GM21576 (cell line): ENCODE measurements at regions not wholly inside any gene's neighbourhood (a gene's known extent, or its start where the extent isn't known, plus 50 kb on each side); places are given as distances from the start of the nearest gene placed in this dataset.
A peak's percentile ranks its signal among the peaks of the same experiment; 100 is the strongest.

ENCODE experiments used
- ATAC-seq: cut with Tn5 transposase; IDR thresholded peaks from one replicate; pipeline ENCODE4 v1.9.1; 2021; ENCODE audit warnings: mild to moderate bottlenecking, moderate library complexity; ENCODE audit not compliant: unreplicated experiment

DNA sequence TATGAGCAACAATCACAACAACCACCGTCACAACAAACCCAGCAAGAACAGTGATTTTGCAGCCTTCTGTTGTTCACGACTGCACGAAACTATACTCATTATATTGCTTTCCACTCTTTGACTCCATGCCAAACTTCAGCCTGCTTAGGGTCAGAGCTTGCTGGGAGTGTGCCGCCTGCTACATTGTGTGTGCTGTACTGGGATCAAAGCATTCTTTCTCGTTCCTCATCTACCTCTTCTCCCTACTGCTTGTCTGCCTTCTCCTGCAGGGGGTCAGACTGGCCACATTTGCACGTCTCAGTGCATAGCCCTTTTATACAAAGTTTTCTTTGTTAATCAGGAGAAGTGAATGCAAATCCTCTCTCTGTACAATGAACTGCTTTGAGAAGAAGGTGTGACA lies 401.6 kb upstream of the CITED2 start:
- ATAC-seq, result no peak

DNA sequence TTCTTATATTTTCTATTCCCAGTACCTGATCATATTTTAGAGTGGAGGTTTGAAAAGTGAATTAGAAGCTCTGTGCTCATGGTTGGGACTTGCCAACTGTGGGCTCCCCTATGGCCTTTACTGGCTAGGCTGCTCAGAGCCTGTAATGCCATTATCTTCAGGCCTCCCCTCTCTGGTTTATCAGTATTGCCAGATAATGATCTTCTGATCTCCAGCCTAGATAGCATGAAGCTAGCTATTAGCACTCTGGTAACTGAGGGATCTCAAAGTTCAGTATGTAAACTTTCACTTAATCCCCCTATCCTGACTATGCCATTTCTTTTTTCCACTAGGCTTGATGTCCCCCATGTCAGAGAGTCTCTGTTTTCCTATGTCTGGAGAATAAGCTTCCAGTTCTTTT lies 393.7 kb upstream of the CITED2 start:
- ATAC-seq, result no peak

DNA sequence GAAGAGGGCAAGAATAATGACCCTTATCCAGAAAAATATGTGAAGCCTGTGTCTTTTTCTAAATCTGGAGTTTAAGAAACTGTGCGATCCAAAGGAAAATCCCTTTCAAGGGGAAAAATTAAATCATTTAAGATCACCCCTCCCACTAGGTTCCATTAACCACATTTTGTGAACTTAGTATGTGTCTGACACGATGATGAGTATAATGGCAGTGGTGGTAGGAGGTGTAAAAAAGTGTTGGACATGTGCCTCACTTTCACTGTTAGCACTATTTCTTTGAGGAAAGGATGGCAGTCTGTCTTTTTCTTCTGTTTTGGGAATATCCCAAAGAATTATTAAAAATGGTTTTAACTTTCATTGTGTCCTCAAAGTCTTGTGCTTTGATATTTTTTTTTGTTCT lies 392.3 kb upstream of the CITED2 start:
- no peak for ATAC-seq

DNA sequence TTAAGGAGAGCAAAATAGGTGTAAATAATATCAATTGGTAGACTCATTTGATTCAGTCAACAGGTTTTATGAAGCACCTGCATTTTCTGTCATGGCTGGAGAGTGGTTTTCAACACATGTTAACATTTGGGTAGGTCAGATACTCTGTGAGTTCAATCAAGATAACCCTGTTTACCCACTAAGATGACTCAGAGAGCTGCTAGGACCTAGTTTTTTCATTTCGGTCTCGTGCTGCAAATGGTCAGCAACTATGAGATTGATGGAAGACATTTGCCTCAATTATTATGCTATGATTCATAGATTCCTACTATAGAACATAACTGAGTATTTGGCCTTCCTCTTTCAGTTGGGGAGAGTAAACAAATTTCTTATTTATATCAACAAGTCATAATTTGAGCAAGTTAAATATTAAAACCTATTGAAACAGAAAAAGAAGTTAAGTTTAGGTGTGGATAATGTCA lies 391.4 kb upstream of the CITED2 start:
- no peak for ATAC-seq

DNA sequence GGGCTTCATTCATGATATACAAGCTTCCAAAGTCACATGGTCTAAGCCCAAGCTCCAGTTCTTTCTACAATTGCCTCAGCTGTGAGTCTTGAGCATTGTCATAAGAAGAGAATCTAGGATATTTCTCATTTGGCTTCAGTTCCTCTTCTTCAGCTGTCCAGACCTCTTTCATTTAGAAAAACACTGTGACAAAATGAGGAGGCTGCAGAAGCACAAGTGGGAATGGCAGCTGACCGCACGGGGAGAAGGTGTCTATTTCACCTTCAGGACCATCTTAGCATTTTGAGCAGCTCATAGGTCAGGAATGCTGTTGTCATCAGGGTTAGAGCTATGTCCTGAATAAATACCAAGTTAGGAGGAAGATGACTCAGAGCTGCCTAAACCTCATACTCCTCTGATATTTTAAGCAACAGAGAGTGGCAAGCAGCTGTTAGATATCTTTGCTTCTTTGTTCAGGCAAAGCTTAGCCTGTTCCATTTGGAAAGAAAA lies 390.1 kb upstream of the CITED2 start:
- peak; percentile 87 for ATAC-seq

DNA sequence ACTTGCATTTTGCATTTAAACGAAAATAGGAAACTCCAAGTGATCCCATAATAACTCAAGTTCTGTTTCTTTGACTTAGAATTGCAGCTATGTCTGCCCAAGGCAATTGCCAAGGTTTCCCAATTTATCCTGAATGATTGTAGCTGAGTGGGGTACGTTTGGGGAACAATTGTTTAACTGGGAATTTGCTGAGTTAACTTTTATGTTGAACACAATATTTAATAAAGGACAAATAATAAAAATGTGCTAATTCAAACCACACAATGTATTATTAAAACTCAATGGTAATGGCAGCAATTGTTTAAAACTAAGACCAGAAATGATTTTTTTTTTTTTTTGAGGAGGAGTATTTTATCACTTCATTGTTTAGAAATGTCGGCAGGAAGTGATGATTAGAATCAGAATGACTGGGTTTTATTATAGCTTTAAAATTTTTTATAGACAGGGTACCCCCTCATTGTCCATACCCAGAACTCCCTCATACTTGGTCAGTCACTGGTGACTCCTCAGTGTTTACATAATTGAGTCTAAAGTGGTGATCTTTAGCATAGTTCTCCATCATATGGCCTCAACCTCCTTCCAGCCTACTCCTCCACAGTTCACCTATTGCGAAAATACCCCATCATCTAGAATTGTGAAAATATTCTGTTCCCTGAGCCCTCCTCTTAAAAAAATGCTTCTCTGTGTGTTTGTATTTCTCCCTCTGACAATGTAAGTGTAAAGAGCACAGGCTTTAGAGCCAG lies 389.2 kb upstream of the CITED2 start:
- no peak for ATAC-seq

DNA sequence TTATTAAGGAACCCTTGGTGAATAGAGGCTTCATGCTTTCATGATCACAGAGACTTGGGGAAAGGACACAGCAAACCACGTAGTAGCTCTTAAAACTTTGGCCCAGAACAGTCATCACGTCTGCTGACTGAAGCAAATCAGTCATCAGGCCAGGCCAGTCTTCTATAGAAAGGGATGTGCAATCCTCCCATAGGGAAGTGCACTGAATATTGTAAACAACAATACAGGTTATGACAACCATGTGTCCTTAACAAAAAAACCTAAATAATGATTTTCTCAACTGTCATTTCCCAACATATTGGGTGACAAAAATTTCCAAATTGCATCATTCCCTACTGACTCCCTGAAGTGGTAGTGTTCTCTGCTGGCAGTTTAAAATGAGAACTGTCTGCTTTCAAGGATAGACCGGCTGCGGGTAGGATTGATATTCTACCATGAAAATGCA lies 388.2 kb upstream of the CITED2 start:
- no peak for ATAC-seq

DNA sequence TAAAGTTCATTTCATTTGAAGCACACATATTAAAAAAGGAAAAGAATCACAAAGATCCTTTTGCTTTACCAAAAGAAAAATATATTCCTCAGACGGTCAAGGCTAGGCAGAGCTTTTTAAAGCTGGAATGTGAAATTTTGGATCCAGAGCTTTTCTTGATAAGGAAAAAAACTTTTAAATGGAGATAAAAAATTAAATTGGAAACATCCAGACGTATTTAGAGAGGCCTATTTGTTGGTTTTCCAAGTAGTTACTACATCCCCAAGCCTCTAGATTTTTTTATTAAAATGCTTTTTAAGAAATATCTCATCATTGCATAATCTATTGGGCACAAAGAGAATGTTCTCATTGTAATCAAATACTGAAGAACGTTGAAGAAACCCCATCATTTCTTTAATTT lies 385.7 kb upstream of the CITED2 start:
- ATAC-seq, result no peak

DNA sequence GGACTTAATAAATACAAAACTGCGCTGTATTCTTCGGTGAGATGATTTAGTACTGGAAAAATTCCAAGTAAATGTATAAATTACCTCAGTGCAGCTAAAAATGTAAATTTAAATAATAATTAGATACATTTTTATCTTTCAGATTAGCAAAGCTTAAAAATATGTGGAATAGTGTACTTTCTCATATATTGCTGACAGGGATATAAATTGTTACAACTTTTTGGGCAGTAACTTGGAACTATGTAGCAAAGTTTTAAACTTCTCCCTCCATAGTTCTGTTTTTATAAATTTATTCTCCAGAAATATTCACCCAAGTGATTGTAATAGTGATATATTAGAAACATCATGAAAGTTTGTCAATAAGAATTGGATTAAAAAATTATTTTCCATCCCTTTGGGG lies 384.6 kb upstream of the CITED2 start:
- ATAC-seq, result no peak

DNA sequence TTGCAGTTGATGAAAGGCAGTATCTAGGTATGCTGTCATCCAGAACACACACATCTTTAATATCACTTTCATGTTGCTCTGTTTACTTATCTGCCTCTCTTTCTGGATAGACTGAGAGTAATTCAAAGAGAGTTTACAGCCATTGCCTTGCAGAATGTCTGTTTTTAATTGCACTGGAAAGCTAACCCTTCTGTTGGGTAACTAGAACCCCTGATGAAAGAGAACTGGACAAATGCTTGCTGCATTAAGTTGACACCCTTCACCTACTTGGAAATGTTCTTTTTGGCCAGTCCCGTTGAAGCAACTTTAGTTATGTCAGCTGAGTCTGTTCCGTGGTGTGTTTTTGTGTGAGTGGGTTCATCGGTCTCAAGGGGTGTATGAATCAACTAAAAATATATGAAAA lies 383.8 kb upstream of the CITED2 start:
- no peak for ATAC-seq

DNA sequence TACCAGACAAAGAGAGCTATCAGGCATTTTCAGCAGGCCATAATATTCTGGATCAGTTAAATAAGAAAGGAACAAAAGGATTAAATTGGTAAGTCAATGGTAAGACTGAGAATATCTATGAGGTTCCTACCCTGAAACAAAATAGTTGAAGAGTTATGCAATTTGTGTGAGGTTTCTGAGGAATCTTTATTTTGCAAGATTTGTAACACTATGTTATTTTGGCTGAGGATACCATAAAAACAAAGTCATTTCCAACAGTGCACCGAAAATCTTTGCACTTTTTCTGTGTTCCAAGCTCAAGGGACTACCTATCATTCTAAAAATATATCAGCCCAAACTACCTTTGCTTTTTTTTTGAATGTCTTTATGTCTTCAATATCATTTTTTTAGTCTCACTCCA lies 383.3 kb upstream of the CITED2 start:
- ATAC-seq, result no peak

DNA sequence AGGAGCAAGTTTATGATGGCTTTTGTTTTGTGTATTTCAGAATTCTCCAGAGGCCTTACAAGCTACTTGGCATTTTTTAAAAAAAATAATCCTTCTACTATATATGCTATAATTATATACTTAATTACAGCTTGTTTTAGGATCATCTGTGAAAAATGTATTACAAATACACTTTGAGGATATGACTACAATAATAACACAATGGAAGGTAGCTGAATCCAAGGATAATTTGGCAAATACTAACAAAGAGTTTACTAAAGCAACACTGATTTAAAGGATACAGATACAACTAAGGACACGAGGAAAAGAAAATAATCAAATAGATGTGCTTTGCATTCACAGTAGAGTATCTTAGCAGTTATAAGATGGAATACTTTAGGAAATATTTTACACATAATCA lies 381.9 kb upstream of the CITED2 start:
- no peak for ATAC-seq

DNA sequence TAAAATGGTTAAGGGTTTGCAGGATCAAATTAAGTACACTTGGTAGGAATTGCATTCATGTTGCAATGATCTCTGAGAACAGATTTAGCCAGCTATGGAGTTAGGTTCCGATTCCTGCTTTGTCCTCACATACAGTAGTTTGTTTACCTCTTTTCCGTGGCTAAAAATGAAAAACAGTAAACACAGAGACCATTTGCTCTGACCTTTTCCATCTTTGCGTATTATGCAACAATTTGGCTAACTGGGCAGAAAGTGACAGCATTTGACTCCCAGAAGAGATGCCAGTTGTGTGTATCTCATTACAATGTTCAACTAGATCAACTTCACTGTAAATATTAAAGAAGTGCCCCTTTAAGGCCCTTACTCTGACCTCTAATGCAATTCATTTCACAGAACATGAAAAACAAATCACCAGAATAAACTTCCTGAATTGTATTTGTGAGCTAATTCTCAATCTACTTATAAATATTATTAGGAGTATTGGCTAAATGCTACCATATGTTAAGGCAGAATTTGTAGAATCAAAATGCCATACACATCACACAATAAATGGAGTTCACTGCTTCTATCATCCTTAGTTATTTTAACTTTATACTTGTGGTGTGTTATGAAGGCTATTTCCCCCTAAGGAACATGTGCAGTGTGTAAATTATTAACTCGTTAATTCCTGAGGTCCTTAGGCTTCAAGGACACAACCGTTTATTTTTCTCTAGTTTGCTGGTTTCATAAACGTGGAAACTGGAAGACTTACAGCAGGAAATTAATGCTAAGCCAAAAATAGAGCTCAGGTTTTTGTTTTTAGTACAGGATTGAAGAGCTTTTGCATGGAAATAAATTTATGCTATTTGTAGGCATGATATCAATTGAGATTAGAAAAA lies 380.7 kb upstream of the CITED2 start:
- ATAC-seq, result no peak

DNA sequence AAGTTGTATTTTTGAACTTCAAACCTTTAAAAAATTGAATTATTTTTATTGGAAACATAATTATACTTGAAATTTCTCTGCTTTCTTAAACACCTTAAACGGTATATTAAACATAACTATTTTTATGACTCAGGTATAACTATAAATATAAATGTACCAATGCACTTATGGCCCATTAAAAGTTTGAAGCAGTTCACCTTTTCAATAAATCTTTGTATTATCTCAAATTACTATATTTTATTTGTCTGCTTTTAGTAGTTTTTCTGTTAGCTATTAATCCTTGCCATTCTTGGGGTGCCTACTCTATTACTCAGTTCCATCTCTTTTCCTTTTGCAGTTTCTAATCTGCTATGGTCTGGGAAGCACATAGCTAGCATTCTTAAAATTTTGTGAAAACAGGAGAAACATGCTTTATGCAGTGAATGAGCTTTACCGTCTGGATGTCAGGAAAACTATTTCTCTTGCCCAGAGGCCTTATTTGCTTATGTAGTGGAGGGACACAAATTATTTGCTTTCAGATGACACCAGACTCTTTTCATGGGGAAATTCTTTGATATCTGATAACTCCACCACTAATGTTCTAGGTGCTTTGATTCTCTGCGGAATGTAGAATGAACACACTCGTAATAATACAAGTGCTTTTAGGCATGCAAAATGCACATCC lies 378.9 kb upstream of the CITED2 start:
- no peak for ATAC-seq

DNA sequence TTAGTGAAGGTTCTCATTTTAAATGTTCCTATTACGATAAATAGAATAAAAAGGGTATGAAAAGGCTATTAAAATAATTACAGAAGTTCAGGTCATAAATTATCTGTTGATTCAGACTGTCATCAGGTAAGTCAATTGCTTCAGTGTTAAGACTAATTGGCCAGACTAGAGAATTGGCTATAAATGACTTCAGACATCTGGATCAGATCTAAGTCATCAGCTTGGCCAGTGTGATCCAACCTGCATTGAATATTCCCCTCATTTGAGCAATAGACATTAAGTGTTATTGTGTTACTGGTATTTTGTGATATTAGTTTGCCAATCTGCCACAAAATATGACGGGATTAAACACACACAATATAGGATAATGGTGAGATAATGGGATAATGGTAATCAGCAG lies 377.6 kb upstream of the CITED2 start:
- ATAC-seq, result no peak

DNA sequence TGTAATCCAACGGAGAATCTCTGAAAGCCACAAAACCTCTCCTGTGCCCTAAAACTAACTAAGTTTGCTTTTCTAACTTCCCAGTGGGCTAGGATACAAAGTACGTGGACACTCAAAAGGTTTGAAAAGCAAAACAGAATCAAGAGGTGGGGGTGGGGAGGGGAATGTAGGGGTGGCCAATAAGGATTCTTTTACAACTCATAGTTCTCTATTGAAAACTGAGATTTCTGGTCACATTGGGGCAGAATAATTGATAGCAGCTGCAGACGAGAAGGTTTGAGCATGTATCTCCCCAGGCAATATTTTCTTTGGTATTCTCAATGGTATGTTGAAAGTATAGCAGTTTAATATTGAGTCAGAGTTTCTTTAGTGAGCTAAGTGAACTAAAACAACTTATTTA lies 376.7 kb upstream of the CITED2 start:
- ATAC-seq, result no peak

DNA sequence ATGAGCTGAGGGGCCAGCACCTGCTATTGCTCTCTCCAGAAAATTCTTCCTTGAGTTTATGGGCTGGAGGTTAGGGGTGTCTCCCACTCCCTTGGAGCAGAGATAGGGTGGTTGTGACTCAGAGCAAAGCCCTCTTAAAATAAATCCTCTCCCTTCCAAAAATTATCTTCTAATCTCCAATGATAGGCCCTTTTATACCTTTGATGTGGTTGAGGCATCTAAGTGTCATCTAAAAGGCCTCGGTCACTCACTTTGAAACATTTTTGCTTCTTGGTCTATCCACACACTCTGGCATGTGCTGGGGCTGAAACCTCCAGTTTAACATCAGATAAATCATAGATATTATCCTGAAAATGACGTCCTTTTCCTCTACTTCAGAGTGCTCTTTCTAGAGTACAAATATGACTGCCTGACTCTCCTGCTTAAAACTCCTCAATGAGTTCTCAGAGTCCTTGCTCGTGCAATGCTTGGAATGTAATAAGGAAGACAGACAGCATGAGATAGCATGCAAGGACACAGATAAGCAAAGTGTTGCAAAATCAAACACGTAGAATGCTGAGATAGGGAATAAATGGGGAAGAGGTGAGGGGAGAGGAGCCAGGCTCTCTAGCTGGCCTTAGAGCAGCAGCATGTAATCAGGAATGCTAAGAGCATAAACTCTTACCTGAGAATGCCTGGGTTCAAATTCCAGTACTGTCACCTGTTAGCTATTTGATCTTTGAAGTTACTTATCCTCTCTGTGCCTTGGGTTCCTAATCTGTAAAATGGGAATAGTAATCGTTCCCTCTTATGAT lies 374.1 kb upstream of the CITED2 start:
- ATAC-seq, result no peak

DNA sequence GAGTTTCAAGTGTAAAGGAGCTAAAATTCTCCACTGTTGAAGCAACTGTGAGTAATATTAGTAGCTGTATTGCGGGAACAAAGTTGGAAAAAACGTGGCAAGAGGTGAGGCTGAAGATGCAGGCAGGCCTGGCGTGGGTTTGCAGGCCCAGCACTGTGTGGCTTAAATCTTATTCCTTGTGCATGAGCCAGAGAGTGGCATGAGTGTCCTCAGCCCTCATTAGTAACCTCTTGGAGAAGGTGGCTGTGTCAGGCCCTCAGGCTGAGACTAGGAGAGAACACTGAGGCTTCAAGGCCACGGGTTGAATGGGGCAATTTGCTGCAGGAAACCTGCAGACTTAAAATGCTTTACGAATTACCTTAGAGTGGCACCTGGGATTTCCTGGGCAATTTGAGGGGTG lies 372.7 kb upstream of the CITED2 start:
- no peak for ATAC-seq

DNA sequence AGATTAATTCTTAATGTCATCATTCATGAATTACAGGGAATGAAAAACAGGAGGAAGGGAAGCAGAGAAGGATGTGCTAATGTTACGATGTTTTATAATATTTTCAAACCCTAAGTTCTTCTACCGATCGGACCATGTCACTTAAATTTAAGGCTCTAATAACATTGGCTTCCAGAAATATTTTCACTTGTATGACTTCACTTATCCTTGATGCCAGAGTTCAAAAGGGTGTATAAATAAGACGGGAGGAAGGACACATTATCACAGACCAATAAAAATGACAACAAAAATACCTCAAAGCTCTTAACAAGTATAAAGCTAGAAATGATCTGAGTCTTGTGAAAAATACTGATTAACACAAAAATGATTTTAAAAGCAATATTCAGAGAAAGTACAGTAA lies 370.4 kb upstream of the CITED2 start:
- ATAC-seq, result no peak

DNA sequence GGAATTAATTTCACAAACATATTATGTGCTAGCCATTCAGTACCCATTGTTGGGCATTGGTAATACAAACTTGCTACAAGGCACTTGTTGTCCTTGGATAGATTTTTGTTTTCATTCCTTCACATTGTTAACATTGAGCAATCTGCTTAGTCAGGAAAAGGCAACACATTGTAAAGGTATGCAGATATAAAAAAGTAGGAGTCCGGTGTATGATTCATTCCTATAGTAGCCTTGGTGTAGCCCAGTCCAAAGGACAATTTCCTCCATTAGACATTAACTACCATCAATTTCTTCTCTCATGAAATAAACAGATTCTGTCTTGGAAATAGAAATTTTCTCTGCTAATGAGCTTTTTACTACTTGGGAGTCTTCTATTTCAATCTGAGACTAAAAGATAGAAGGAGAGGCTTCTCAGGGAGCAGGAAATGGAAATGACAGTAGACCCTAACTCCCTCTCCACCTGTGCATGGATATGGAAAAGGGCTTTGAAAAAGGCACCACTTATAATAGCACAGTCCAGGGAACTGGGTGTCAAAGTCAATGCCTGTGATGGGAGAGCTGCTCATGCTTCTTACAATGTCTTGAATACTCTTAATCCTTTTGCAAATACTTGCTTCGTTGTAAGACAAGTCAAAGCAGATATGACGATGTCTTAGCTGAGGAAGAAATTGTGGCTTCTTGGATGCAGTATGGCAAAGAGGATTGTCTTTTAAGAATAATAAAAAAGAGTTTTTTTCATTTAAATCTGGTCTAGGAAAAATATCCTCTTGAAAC lies 369.4 kb upstream of the CITED2 start:
- ATAC-seq, result no peak
